ENCODE measurements at regions not wholly inside any gene's neighbourhood (a gene's known extent, or its start where the extent isn't known, plus 50 kb on each side); places are given as distances from the start of the nearest gene placed in this dataset.

DNA sequence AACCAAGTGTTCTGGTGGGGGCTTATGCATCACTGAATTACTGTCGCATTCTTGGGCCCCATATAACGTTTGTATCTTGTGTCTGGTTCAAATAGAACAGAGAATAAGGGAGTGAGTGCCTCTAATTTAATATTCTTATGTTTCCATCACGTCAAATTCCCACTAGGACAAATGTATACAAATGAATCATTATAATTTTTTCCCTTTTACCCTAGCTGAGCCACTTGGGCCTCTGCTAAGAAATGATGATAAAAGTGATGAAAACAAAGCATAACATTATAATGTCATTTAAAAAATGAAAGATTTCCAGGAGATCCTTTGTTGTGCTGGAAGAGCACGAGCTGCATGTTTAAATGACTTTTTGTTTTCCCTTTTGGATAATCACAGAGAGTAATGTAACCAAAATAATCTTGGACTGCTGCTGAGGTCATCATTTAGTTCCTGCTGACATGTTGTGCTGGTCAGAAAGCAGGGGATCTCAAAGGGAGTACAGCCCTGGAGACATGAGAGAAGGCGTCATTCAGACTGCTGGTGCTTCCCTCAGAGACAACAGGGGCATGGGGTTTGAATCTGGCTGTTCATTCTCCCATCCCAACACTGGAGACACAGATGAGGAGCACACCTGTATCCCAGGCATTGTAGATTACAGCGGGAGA, 105.1 kb upstream of the SCOC start:
- Histone ChIP-seq H3K27me3 (no peaks in the 10 kb centered on the region), H3K27ac (no peak overlapping the region), H3K9me3 (no peaks in the 10 kb centered on the region), H3K36me3 (no peaks in the 10 kb centered on the region), H3K4me1 (no peaks in the 10 kb centered on the region), H3K4me3 (no peak overlapping the region)
- WGBS, 2 donors (ENCODE audit: low coverage in 1 of 2): 28 to 38% methylated on average over 5 to 6 of the region's 6 CpGs
- no peak for TF ChIP-seq EP300 (IDR thresholded peaks at IDR 0.05)
- no peak for ATAC-seq

DNA sequence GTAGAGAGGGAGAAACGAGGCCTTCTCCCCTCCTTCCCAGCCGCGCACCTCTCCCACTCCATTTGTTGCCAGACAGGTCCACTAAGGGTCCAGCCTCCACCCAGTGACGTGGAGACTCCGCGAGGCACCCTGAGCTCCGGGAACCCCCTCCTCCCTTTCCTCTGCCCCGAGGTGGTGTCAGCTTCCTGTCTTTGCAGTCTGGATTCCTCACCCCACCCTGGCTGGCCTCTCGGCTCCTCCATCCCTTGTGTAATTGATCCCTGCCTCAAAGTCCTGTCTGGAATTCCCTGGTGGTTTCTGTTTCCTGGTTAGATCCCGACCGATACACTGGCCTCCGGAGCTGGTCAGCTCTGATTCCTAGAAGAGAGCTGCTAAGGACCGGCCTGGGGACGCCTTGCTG, 105.9 kb upstream of the SCOC start:
- no peak overlapping the region for H3K4me3 ChIP-seq
- peak overlapping the region in 1 of 4 donors; percentile 3 for H3K27ac ChIP-seq
- no peaks in the 10 kb centered on the region for H3K36me3 ChIP-seq
- H3K27me3 ChIP-seq: no peaks in the 10 kb centered on the region
- TF ChIP-seq EP300 (IDR thresholded peaks at IDR 0.05): no peak
- TF ChIP-seq POLR2AphosphoS5 (IDR thresholded peaks at IDR 0.05): no peak
- TF ChIP-seq, protein P1, sequence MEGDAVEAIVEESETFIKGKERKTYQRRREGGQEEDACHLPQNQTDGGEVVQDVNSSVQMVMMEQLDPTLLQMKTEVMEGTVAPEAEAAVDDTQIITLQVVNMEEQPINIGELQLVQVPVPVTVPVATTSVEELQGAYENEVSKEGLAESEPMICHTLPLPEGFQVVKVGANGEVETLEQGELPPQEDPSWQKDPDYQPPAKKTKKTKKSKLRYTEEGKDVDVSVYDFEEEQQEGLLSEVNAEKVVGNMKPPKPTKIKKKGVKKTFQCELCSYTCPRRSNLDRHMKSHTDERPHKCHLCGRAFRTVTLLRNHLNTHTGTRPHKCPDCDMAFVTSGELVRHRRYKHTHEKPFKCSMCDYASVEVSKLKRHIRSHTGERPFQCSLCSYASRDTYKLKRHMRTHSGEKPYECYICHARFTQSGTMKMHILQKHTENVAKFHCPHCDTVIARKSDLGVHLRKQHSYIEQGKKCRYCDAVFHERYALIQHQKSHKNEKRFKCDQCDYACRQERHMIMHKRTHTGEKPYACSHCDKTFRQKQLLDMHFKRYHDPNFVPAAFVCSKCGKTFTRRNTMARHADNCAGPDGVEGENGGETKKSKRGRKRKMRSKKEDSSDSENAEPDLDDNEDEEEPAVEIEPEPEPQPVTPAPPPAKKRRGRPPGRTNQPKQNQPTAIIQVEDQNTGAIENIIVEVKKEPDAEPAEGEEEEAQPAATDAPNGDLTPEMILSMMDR (IDR thresholded peaks at IDR 0.05): no peak
- no peak for TF ChIP-seq POLR2A (IDR thresholded peaks at IDR 0.05)
- no peaks in the 10 kb centered on the region for H3K4me1 ChIP-seq
- no peaks in the 10 kb centered on the region for H3K9me3 ChIP-seq
- 67% methylated on average over 3 of the region's 14 CpGs; no CpG with 5 or more reads in 1 of the 2 donors for WGBS, 2 donors (ENCODE audit: low coverage in 1 of 2)
- ATAC-seq: no peak

DNA sequence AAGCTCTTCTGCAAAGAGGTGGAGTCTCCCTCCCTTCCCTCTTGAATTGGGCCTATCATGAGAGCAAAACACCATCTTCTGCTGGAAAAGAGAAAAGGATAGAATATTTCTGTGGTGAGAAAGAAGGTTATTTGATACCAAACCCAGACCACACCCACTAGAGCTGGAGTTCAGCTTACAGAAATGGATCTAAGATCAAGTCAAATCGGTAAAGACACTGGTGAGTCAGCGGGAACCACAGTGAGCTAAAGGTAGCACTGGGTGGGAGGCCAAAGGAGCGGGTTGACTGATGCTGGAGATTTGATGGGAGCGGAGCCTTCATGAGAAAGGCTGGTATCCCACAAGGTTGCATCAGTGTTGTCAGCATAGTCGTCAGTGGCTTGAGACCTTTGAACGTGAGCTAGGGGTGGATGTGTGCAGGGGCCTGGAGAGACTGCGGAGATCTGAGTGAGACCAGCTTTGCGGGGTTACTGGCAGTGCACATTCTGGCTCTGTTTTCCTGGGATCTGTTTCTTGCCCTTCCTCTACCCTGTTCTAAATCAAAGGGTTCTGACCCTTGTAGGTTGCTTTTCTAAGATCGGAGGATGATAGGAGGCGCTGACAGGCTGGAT, 106.4 kb upstream of the SCOC start:
- Histone ChIP-seq H3K27me3 (no peaks in the 10 kb centered on the region), H3K4me3 (no peak overlapping the region), H3K36me3 (no peaks in the 10 kb centered on the region), H3K4me1 (no peaks in the 10 kb centered on the region), H3K27ac (no peak overlapping the region), H3K9me3 (no peaks in the 10 kb centered on the region)
- ATAC-seq: no peak
- no peak for TF ChIP-seq POLR2A (IDR thresholded peaks at IDR 0.05)
- no peak for TF ChIP-seq EP300 (IDR thresholded peaks at IDR 0.05)
- TF ChIP-seq, protein P1 (IDR thresholded peaks at IDR 0.05): no peak
- TF ChIP-seq POLR2AphosphoS5 (IDR thresholded peaks at IDR 0.05): no peak
- 80 to 81% methylated on average over 1 to 6 of the region's 10 CpGs for WGBS, 2 donors (ENCODE audit: low coverage in 1 of 2)

DNA sequence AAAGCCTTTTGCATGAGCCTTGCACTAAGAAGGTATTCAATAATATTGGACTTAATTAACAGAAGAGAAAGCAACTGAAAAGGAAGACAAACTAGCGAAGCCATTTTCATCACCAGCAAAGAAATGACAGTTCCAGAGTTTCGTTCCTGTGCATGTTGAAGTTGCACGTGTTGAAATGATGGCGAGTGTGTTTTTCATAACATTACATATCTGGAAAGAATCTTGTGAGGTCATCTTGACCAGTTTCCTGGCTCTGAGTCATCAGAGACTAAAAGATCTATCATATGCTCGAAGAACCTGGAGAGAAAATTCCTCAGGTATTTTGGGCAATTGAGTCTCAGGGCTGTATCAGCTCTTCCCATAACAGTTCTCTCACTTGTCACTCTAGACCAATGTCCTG, 106.2 kb upstream of the MAML3 start:
- Histone ChIP-seq H3K4me3 (no peak overlapping the region), H3K4me1 (peaks cover 0 to 11% (median 6%) of the 10 kb centered on the region in 3 donors), H3K36me3 (no peaks in the 10 kb centered on the region), H3K9me3 (no peaks in the 10 kb centered on the region), H3K27me3 (no peaks in the 10 kb centered on the region), H3K27ac (no peak overlapping the region)
- no peak for ATAC-seq
- peak; percentile 40 for TF ChIP-seq POLR2AphosphoS5 (IDR thresholded peaks at IDR 0.05)
- TF ChIP-seq, protein P1 (IDR thresholded peaks at IDR 0.05): no peak
- no peak for TF ChIP-seq EP300 (IDR thresholded peaks at IDR 0.05)
- no peak for TF ChIP-seq POLR2A (IDR thresholded peaks at IDR 0.05)
- WGBS, 2 donors (ENCODE audit: low coverage in 1 of 2): 30 to 44% methylated on average over 5 of the region's 5 CpGs

DNA sequence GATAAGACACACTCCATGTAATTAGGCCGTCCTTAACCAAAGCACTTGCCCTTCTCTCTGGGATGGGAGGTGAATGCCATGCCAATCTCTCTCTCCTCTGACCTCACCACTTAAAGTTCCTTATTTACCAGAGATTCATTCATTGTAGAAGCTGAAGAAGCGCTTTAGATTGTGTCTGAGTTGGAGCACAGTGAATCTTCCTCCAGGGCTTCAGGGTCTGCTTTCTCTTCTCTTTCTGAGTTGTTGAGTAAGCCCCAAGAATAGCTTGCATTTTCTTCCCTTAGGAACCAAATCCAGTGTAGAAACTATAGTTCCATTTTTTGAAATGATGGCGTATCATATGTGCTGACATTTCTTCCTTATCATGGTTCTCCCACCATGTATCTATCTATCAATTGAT, 104.5 kb upstream of the MAML3 start:
- no peaks in the 10 kb centered on the region for H3K36me3 ChIP-seq
- TF ChIP-seq, protein P1 (IDR thresholded peaks at IDR 0.05): no peak
- TF ChIP-seq POLR2A (IDR thresholded peaks at IDR 0.05): no peak
- no peak for TF ChIP-seq EP300 (IDR thresholded peaks at IDR 0.05)
- no peak for TF ChIP-seq POLR2AphosphoS5 (IDR thresholded peaks at IDR 0.05)
- ATAC-seq: no peak
- WGBS, 2 donors (ENCODE audit: low coverage in 1 of 2): 90 to 100% methylated on average over 2 of the region's 3 CpGs
- no peak overlapping the region for H3K27ac ChIP-seq
- no peak overlapping the region for H3K4me3 ChIP-seq
- no peaks in the 10 kb centered on the region for H3K27me3 ChIP-seq
- H3K9me3 ChIP-seq: no peaks in the 10 kb centered on the region
- peaks cover 0 to 16% (median 6%) of the 10 kb centered on the region in 3 donors for H3K4me1 ChIP-seq
